PC-3 (cell line): ENCODE measurements at regions not wholly inside any gene's neighbourhood (a gene's known extent, or its start where the extent isn't known, plus 50 kb on each side); places are given as distances from the start of the nearest gene placed in this dataset.

ENCODE experiments used
- EZH2 ChIP-seq: fragments of 300-600 bp; sonication (generic); IDR thresholded peaks from one replicate; pipeline ENCODE4 v1.6.1; 2017; ENCODE audit warnings: antibody characterized with exemption, mild to moderate bottlenecking, low read length; ENCODE audit not compliant: unreplicated experiment
- EZH2phosphoT487 ChIP-seq: fragments of 300-600 bp; sonication (generic); IDR thresholded peaks from 2 replicates; pipeline ENCODE4 v1.6.1; 2018; ENCODE audit warnings: mild to moderate bottlenecking, antibody characterized with exemption, low read length, borderline replicate concordance
- TF ChIP-seq, protein P1 (sequence below): fragments of 300-600 bp; sonication (generic); conservative IDR thresholded peaks from 2 replicates; pipeline ENCODE4 v1.5.1; 2017; ENCODE audit warnings: antibody characterized with exemption, low read depth, mild to moderate bottlenecking, low read length

DNA sequence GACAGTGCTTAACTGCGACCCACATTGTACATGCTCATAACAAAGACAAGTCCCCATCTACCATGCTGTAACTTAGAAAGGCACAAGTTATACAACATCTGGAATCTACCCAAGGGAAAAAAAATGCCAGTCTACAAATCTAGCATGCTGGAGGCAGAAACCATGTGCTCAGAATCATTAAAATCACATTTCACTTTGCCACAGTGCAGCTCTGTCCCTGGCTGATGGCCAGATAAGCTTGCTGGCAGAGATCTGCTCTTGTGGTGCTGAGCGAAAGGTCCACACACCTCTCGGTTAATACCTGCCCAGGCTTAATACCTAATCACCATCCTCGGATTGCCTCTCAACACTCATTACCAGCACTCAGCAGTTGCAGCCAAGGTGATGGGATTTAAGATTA lies 74.1 kb upstream of the UQCRFS1 start:
- TF ChIP-seq, protein P1, sequence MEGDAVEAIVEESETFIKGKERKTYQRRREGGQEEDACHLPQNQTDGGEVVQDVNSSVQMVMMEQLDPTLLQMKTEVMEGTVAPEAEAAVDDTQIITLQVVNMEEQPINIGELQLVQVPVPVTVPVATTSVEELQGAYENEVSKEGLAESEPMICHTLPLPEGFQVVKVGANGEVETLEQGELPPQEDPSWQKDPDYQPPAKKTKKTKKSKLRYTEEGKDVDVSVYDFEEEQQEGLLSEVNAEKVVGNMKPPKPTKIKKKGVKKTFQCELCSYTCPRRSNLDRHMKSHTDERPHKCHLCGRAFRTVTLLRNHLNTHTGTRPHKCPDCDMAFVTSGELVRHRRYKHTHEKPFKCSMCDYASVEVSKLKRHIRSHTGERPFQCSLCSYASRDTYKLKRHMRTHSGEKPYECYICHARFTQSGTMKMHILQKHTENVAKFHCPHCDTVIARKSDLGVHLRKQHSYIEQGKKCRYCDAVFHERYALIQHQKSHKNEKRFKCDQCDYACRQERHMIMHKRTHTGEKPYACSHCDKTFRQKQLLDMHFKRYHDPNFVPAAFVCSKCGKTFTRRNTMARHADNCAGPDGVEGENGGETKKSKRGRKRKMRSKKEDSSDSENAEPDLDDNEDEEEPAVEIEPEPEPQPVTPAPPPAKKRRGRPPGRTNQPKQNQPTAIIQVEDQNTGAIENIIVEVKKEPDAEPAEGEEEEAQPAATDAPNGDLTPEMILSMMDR = no peak
- TF ChIP-seq EZH2 (no peak), EZH2phosphoT487 (no peak)
